Ectodermal cell (in vitro differentiated cells): ENCODE measurements at regions not wholly inside any gene's neighbourhood (a gene's known extent, or its start where the extent isn't known, plus 50 kb on each side); places are given as distances from the start of the nearest gene placed in this dataset.

Experiments used
- H3K27ac ChIP-seq: 2 replicates; pipeline ENCODE4 v1.7.0; 2013; ENCODE audit warnings: mild to moderate bottlenecking, low read depth, low read length; ENCODE audit not compliant: insufficient read depth, poor library complexity, severe bottlenecking
- H3K27me3 ChIP-seq: 2 replicates; pipeline ENCODE4 v1.7.0; 2013; ENCODE audit warnings: mild to moderate bottlenecking, low read length; ENCODE audit not compliant: insufficient read depth, control insufficient read depth, poor library complexity, severe bottlenecking
- H3K36me3 ChIP-seq: one replicate; pipeline ENCODE4 v1.7.0; 2013; ENCODE audit warnings: low read length; ENCODE audit not compliant: control insufficient read depth, insufficient read depth
- H3K4me1 ChIP-seq: one replicate; pipeline ENCODE4 v1.7.0; 2013; ENCODE audit warnings: low read length; ENCODE audit not compliant: control insufficient read depth, insufficient read depth
- H3K4me3 ChIP-seq: 2 replicates; pipeline ENCODE4 v1.7.0; 2013; ENCODE audit warnings: low read depth, low read length, control low read depth; ENCODE audit not compliant: insufficient read depth
- H3K9me3 ChIP-seq: 2 replicates; pipeline ENCODE4 v1.7.0; 2013; ENCODE audit warnings: mild to moderate bottlenecking, low read length, moderate library complexity; ENCODE audit not compliant: control insufficient read depth
- WGBS, 2 experiments: methylation state at CpG; one replicate each; pipeline ENCODE4 v1.1.7; 2013; ENCODE audit warnings: missing lambda C conversion rate in 2 of 2; 5-methylcytosine and 5-hydroxymethylcytosine counted together

DNA sequence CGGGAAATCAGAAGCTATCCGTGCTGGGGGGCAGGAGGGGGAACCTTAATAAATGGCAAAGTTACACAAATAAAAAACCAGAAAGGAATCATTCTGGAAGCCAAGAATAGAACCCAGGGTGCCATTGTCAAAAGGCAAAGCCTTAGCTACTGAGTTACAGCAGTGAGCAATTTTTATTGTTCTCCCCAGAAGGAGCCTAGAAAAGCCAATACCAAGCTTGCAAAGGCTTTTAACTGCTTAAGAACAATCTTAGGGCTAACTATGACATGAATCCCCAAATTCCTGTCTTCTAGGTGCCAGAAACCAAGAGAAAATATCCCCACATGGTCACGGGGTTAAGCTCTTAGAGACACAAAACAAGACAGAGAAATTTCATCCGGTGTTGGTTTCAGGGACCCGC, 482.7 kb downstream of the CCSER2 start:
- H3K27ac ChIP-seq, result peak overlapping the region; percentile 86
- no peak overlapping the region for H3K4me3 ChIP-seq
- WGBS, 2 experiments, result 9% methylated on average over 5 of the region's 5 CpGs
- peaks cover 18% of the 10 kb centered on the region for H3K4me1 ChIP-seq
- no peaks in the 10 kb centered on the region for H3K9me3 ChIP-seq
- no peaks in the 10 kb centered on the region for H3K27me3 ChIP-seq
- no peaks in the 10 kb centered on the region for H3K36me3 ChIP-seq

DNA sequence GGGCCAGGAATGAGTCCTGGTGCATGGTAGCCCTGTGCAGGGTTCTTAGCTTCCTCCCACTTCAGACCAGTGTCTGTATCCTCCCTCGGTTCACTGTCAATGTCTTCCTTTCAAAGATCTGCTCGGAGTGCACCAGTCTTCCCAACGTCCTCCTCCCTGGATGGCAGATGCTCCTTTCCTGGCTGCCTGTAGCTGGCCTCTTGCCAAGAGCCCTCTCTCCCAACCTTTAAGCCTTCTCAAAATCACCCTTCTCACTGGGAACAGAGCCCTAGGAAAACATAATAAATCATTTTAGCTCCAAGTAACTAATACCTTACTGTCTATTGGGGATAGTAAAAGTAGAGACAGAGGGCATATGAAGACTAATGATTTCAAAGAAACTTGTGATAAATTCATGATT, 490.6 kb downstream of the CCSER2 start:
- H3K9me3 ChIP-seq, result no peaks in the 10 kb centered on the region
- H3K27me3 ChIP-seq, result no peaks in the 10 kb centered on the region
- 94% methylated on average over 3 of the region's 3 CpGs for WGBS, 2 experiments
- no peak overlapping the region for H3K27ac ChIP-seq
- no peaks in the 10 kb centered on the region for H3K36me3 ChIP-seq
- H3K4me1 ChIP-seq, result no peaks in the 10 kb centered on the region
- H3K4me3 ChIP-seq, result no peak overlapping the region

DNA sequence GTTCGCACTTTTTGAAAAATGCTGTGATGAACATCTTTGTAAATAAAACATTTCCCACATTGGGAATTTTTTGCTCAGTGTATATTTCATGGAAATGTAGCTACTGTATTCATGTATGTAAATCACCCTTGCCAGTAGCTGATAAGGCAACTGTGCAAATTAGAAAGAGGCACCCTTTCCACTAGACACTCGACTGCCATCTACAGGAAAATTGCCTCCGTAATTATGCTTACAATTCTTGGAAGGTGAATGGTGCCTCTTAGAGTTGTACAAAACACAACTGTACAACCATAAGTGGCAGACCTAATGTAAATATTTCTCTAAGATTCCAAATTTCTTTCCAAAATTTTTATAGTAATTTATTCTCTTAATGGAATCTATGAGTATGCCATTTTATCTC, 491.7 kb downstream of the CCSER2 start:
- 95 to 96% methylated on average over 2 to 3 of the region's 3 CpGs for WGBS, 2 experiments
- Histone ChIP-seq H3K9me3 (no peaks in the 10 kb centered on the region), H3K36me3 (no peaks in the 10 kb centered on the region), H3K4me1 (no peaks in the 10 kb centered on the region), H3K27ac (no peak overlapping the region), H3K27me3 (no peaks in the 10 kb centered on the region), H3K4me3 (no peak overlapping the region)

DNA sequence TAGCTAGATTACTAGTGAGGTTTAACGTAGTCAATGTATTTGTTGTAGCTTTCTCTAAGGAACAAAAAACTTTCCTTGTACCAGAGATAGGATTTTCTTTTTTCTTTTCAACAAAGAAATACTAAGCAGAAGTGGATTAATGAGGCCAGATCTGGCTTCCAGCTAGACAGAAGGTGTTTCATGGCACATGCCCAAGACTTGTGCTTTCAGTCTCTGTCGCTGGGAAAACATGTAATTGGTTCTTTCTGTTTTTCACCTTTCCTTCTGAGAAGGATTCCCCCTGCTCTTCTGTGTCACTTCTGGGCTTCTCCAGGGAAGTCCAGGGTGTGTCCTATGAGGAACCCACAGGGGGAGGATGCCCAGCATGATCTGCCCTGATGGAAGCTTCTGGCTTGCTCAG, 492.2 kb downstream of the CCSER2 start:
- no peaks in the 10 kb centered on the region for H3K9me3 ChIP-seq
- H3K27me3 ChIP-seq, result no peaks in the 10 kb centered on the region
- WGBS, 2 experiments, result 95 to 100% methylated on average over 1 to 2 of the region's 2 CpGs
- H3K36me3 ChIP-seq, result no peaks in the 10 kb centered on the region
- no peak overlapping the region for H3K4me3 ChIP-seq
- no peak overlapping the region for H3K27ac ChIP-seq
- no peaks in the 10 kb centered on the region for H3K4me1 ChIP-seq

DNA sequence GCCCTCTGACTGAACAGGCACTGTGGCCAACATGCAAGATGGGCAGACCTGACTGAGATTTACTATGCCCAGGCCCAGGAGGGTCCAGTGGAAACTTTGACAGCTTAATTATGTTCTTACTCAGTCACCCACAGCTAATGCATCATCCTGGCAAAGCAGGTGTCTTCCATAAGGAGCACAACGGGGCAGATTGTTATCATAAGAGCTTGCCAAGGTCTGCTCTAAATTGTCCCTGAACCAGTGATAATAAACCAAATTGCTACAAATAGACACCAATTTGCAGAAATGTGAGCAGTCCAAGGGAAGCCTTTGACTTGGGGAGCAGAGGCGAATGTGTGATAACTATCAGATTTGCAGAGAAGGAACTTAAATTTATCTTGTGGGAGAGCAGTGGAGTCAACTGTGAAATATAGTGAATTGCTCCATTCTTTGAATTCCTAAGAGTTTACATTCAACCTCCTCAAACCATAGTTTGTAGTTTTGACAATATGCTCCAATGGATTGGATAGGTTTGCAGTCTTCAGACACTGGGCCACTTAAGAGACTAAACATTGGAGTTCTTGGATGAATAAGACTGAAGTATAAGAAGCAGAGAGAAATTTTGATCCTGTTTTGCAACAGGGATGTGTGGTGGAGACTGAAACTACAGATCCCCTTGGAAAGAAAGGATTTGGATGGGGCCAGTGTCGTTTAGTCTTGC, 494.7 kb downstream of the CCSER2 start:
- H3K27me3 ChIP-seq, result no peaks in the 10 kb centered on the region
- peaks cover 11% of the 10 kb centered on the region for H3K4me1 ChIP-seq
- 85 to 94% methylated on average over 3 of the region's 3 CpGs for WGBS, 2 experiments
- H3K9me3 ChIP-seq, result no peaks in the 10 kb centered on the region
- H3K4me3 ChIP-seq, result no peak overlapping the region
- no peak overlapping the region for H3K27ac ChIP-seq
- no peaks in the 10 kb centered on the region for H3K36me3 ChIP-seq

DNA sequence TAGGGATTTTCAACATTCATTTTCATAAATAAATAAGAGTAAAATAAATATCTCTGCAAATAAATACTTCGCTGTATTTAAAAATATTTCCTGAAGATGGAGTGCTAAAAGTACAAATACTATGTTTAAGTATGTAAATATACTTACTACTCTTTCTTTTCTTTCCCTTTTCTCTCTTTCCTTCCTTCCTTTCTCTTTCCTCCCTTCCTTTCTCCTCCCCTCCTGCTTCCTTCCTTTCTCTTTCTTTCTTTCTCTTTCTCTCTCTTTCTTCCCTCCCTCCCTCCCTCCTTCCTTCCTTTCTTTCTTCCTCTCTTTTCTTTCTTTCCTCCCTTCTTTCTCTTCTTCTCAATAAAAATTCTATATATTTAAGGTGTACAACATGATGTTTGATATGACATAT, 496.1 kb downstream of the CCSER2 start:
- no peaks in the 10 kb centered on the region for H3K36me3 ChIP-seq
- H3K27ac ChIP-seq, result no peak overlapping the region
- no peaks in the 10 kb centered on the region for H3K27me3 ChIP-seq
- peaks cover 11% of the 10 kb centered on the region for H3K4me1 ChIP-seq
- H3K4me3 ChIP-seq, result no peak overlapping the region
- no CpG with 5 or more reads among the region's 1 CpG for WGBS, 2 experiments
- no peaks in the 10 kb centered on the region for H3K9me3 ChIP-seq

DNA sequence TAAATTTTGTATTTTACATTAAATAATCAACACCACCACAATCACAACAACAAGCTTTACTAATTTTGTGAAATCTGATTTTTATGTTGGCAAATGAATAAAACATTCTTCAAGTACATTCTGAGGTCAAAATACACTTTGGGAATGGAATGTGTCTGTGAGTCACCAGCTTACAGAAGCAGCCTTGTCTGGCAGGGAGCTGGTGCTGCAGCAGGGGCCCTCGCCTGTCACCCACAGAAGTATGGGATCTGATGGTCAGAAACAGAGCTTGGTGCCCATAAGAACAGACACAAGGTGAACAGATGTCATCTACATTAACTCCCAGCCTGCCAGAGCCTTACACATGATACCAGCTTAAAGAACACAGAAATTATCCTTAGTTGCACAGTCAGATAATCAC, 496.9 kb downstream of the CCSER2 start:
- peaks cover 11% of the 10 kb centered on the region for H3K4me1 ChIP-seq
- H3K27ac ChIP-seq, result no peak overlapping the region
- H3K36me3 ChIP-seq, result no peaks in the 10 kb centered on the region
- no peaks in the 10 kb centered on the region for H3K9me3 ChIP-seq
- 85 to 95% methylated on average over 1 of the region's 1 CpG for WGBS, 2 experiments
- no peak overlapping the region for H3K4me3 ChIP-seq
- H3K27me3 ChIP-seq, result no peaks in the 10 kb centered on the region

DNA sequence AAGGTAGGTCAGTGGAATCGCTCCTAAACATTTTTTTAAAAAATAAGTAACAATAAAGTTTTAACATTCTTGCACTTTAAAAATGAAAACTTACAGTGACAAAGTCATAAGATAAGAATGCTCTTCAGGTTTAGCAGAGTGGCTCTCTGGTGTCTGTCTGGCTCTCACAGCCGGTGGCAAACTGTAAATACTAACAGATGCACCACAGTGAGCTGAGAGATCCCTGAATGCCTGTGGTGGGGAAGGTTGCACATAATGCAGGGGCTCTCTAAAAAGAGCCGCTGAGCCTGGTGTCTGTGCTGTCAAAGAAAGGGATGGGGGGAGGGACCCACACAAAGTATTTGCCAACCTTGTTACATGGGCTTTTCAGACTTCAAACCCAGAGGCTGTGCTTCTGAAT, 498.3 kb downstream of the CCSER2 start:
- H3K36me3 ChIP-seq, result no peaks in the 10 kb centered on the region
- H3K4me3 ChIP-seq, result no peak overlapping the region
- H3K27me3 ChIP-seq, result no peaks in the 10 kb centered on the region
- no peak overlapping the region for H3K27ac ChIP-seq
- 14 to 37% methylated on average over 2 to 3 of the region's 3 CpGs for WGBS, 2 experiments
- H3K4me1 ChIP-seq, result peaks cover 11% of the 10 kb centered on the region
- no peaks in the 10 kb centered on the region for H3K9me3 ChIP-seq

DNA sequence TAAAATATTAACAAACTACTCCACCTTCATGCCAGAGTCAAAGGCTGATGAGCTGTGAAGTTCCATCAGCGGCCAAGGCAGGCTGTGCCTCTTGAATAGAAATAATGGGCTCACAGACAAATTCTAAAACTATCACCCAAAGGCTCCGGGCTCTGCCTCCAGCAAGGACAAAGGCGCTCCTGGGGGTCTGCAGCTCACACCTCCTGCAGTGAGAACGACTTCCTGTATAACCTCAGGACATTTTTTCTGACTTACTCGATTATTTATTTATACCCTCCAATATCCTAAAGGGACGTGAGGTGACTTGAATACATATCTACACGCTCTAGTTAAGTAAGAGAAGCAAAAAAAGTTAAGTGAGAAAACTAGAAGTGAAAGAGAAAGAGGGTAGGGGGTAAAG, 500.7 kb downstream of the CCSER2 start:
- H3K4me1 ChIP-seq, result peaks cover 11% of the 10 kb centered on the region
- no peak overlapping the region for H3K4me3 ChIP-seq
- no peaks in the 10 kb centered on the region for H3K27me3 ChIP-seq
- no peaks in the 10 kb centered on the region for H3K9me3 ChIP-seq
- no peak overlapping the region for H3K27ac ChIP-seq
- 86 to 88% methylated on average over 5 to 7 of the region's 7 CpGs for WGBS, 2 experiments
- no peaks in the 10 kb centered on the region for H3K36me3 ChIP-seq

DNA sequence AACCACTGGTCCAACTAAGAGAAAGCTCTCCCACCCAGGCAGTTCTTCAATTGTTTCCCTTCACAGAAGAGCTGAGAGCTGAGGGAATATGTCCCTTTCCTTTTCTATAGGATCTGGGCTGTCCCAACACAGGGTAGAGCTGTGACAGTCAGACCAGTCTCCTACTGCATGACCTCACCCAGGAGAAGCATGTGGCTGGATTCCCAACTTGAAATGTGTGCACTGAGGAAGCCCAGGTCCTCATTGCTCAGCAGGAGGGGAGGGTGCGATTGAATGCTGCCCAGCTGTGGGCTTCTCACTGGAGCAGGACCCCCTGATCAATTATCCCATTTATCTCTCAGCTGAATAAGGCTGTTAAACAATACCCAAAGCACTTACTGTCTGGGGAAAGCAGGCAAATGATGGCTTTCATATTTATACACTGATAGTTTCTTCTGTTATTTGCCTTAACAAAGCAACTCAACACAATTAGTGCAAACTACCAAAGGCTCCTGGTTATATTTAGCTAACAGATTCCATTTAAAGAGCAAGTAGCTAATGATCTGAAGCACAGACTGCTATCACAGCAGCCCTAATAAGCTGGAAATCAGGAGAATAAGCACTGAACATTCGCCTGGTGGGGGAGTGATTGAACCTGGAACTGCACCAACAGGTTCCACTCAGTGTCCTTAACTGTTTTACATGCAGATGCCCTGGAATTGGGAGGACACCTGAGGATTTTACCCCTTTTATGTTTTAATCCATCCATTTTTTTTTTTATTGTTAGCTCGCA, 508.8 kb downstream of the CCSER2 start:
- WGBS, 2 experiments, result 89 to 91% methylated on average over 3 of the region's 3 CpGs
- Histone ChIP-seq H3K27ac (no peak overlapping the region), H3K36me3 (no peaks in the 10 kb centered on the region), H3K4me1 (peaks cover 8% of the 10 kb centered on the region), H3K27me3 (no peaks in the 10 kb centered on the region), H3K9me3 (no peaks in the 10 kb centered on the region), H3K4me3 (no peak overlapping the region)
